Stimulated activated effector memory CD8-positive, alpha-beta T cell treated with anti-CD3 and anti-CD28 coated beads, Interleukin-12 subunit alpha, Interleukin-12 subunit beta, amount 100 ng/mL, for 72 hours (primary cell): ENCODE measurements at regions not wholly inside any gene's neighbourhood (a gene's known extent, or its start where the extent isn't known, plus 50 kb on each side); places are given as distances from the start of the nearest gene placed in this dataset.

Source experiments
- ATAC-seq: fragments of 150-1000 bp; cut with Tn5 transposase; 2 replicates; pipeline ENCODE4 v1.10.0; 2021
- DNase-seq, 2 donors: peaks; one replicate each; pipeline ENCODE4 v3.0.0; 2021 to 2022; ENCODE audit warnings: low spot score in 2 of 2
- H3K27ac Mint-ChIP-seq: one replicate; pipeline ENCODE4 v1.8.0; 2022; ENCODE audit warnings: mild to moderate bottlenecking, mixed read lengths
- H3K36me3 Mint-ChIP-seq: one replicate; pipeline ENCODE4 v1.8.0; 2022; ENCODE audit warnings: mild to moderate bottlenecking, mixed read lengths
- H3K4me1 Mint-ChIP-seq: one replicate; pipeline ENCODE4 v1.8.0; 2022; ENCODE audit warnings: mixed read lengths
- H3K4me3 Mint-ChIP-seq: one replicate; pipeline ENCODE4 v1.8.0; 2022; ENCODE audit warnings: mild to moderate bottlenecking, mixed read lengths
- H3K9me3 Mint-ChIP-seq: one replicate; pipeline ENCODE4 v1.8.0; 2022; ENCODE audit warnings: mixed read lengths

- no peaks in the 10 kb centered on the region for H3K36me3 Mint-ChIP-seq
- H3K27ac Mint-ChIP-seq = no peak overlapping the region
- no peaks in the 10 kb centered on the region for H3K4me1 Mint-ChIP-seq
- DNase-seq (no peak), ATAC-seq (no peak)
- no peak overlapping the region for H3K4me3 Mint-ChIP-seq
- H3K9me3 Mint-ChIP-seq = peaks cover 10% of the 10 kb centered on the region
Observed at GRCh38 chr5:124061068-124061430, 549.1 kb downstream of the CSNK1G3 start.

GRCh38 chr5:124060413-124061067 is 548.6 kb downstream of the CSNK1G3 start:
- H3K36me3 Mint-ChIP-seq = no peaks in the 10 kb centered on the region
- no peak overlapping the region for H3K27ac Mint-ChIP-seq
- no peak for ATAC-seq
- no peak overlapping the region for H3K4me3 Mint-ChIP-seq
- no peak for DNase-seq
- H3K9me3 Mint-ChIP-seq = peaks cover 10% of the 10 kb centered on the region
- H3K4me1 Mint-ChIP-seq = no peaks in the 10 kb centered on the region

- Mint-ChIP-seq H3K9me3 (peaks cover 13% of the 10 kb centered on the region), H3K27ac (no peak overlapping the region), H3K4me1 (no peaks in the 10 kb centered on the region), H3K36me3 (no peaks in the 10 kb centered on the region), H3K4me3 (no peak overlapping the region)
- ATAC-seq = no peak
- DNase-seq = no peak
Observed at GRCh38 chr5:124060011-124060410, 548.0 kb downstream of the CSNK1G3 start.

- DNase-seq (no peak), ATAC-seq (no peak)
- H3K27ac Mint-ChIP-seq = no peak overlapping the region
- H3K4me3 Mint-ChIP-seq = no peak overlapping the region
- no peaks in the 10 kb centered on the region for H3K36me3 Mint-ChIP-seq
- H3K9me3 Mint-ChIP-seq = peaks cover 12% of the 10 kb centered on the region
- H3K4me1 Mint-ChIP-seq = no peaks in the 10 kb centered on the region
Observed at GRCh38 chr5:124059200-124059599, 547.2 kb downstream of the CSNK1G3 start.

- DNase-seq (no peak), ATAC-seq (no peak)
- H3K9me3 Mint-ChIP-seq = peaks cover 9% of the 10 kb centered on the region
- H3K4me3 Mint-ChIP-seq = no peak overlapping the region
- no peaks in the 10 kb centered on the region for H3K36me3 Mint-ChIP-seq
- no peaks in the 10 kb centered on the region for H3K4me1 Mint-ChIP-seq
- no peak overlapping the region for H3K27ac Mint-ChIP-seq
Observed at GRCh38 chr5:124057724-124058231, 545.8 kb downstream of the CSNK1G3 start.

- no peak overlapping the region for H3K27ac Mint-ChIP-seq
- H3K4me1 Mint-ChIP-seq = no peaks in the 10 kb centered on the region
- H3K9me3 Mint-ChIP-seq = peaks cover 8% of the 10 kb centered on the region
- DNase-seq = no peak
- H3K36me3 Mint-ChIP-seq = no peaks in the 10 kb centered on the region
- ATAC-seq = no peak
- no peak overlapping the region for H3K4me3 Mint-ChIP-seq
Observed at GRCh38 chr5:124056991-124057723, 545.2 kb downstream of the CSNK1G3 start.

- no peaks in the 10 kb centered on the region for H3K4me1 Mint-ChIP-seq
- ATAC-seq (no peak), DNase-seq (no peak)
- peaks cover 8% of the 10 kb centered on the region for H3K9me3 Mint-ChIP-seq
- no peaks in the 10 kb centered on the region for H3K36me3 Mint-ChIP-seq
- no peak overlapping the region for H3K27ac Mint-ChIP-seq
- no peak overlapping the region for H3K4me3 Mint-ChIP-seq
Observed at GRCh38 chr5:124056326-124056990, 544.5 kb downstream of the CSNK1G3 start.

GRCh38 chr5:124055751-124056150 is 543.8 kb downstream of the CSNK1G3 start:
- no peak overlapping the region for H3K4me3 Mint-ChIP-seq
- H3K27ac Mint-ChIP-seq = no peak overlapping the region
- DNase-seq (no peak), ATAC-seq (no peak)
- H3K4me1 Mint-ChIP-seq = no peaks in the 10 kb centered on the region
- H3K9me3 Mint-ChIP-seq = peaks cover 12% of the 10 kb centered on the region
- no peaks in the 10 kb centered on the region for H3K36me3 Mint-ChIP-seq

GRCh38 chr5:124054564-124054963 is 542.6 kb downstream of the CSNK1G3 start:
- H3K36me3 Mint-ChIP-seq = no peaks in the 10 kb centered on the region
- no peak overlapping the region for H3K4me3 Mint-ChIP-seq
- H3K4me1 Mint-ChIP-seq = no peaks in the 10 kb centered on the region

GRCh38 chr5:124053340-124053739 is 541.4 kb downstream of the CSNK1G3 start:
- Mint-ChIP-seq H3K4me1 (no peaks in the 10 kb centered on the region), H3K9me3 (peaks cover 9% of the 10 kb centered on the region), H3K36me3 (no peaks in the 10 kb centered on the region), H3K4me3 (no peak overlapping the region), H3K27ac (no peak overlapping the region)
- ATAC-seq = no peak
- no peak for DNase-seq

More at GRCh38 chr5:124054564-124054963, 542.6 kb downstream of the CSNK1G3 start:
- H3K27ac Mint-ChIP-seq = no peak overlapping the region
- ATAC-seq (no peak), DNase-seq (no peak)
- peaks cover 13% of the 10 kb centered on the region for H3K9me3 Mint-ChIP-seq

- H3K9me3 Mint-ChIP-seq = peaks cover 10% of the 10 kb centered on the region
Observed at GRCh38 chr5:124052201-124052600, 540.2 kb downstream of the CSNK1G3 start.

GRCh38 chr5:124050120-124050770 is 538.3 kb downstream of the CSNK1G3 start:
- Mint-ChIP-seq H3K9me3 (peaks cover 10% of the 10 kb centered on the region), H3K36me3 (no peaks in the 10 kb centered on the region), H3K4me1 (no peaks in the 10 kb centered on the region), H3K27ac (no peak overlapping the region), H3K4me3 (no peak overlapping the region)
- ATAC-seq (no peak), DNase-seq (no peak)

More at GRCh38 chr5:124052201-124052600, 540.2 kb downstream of the CSNK1G3 start:
- no peaks in the 10 kb centered on the region for H3K36me3 Mint-ChIP-seq
- ATAC-seq = no peak
- H3K4me1 Mint-ChIP-seq = no peaks in the 10 kb centered on the region
- H3K27ac Mint-ChIP-seq = no peak overlapping the region
- H3K4me3 Mint-ChIP-seq = no peak overlapping the region
- no peak for DNase-seq

- no peak overlapping the region for H3K4me3 Mint-ChIP-seq
- H3K36me3 Mint-ChIP-seq = no peaks in the 10 kb centered on the region
- DNase-seq (no peak), ATAC-seq (no peak)
- no peaks in the 10 kb centered on the region for H3K4me1 Mint-ChIP-seq
- peaks cover 14% of the 10 kb centered on the region for H3K9me3 Mint-ChIP-seq
- H3K27ac Mint-ChIP-seq = no peak overlapping the region
Observed at GRCh38 chr5:124045412-124045811, 533.4 kb downstream of the CSNK1G3 start.

- H3K36me3 Mint-ChIP-seq = no peaks in the 10 kb centered on the region
- ATAC-seq = no peak
- H3K27ac Mint-ChIP-seq = no peak overlapping the region
- no peaks in the 10 kb centered on the region for H3K4me1 Mint-ChIP-seq
- DNase-seq = no peak
- H3K9me3 Mint-ChIP-seq = peaks cover 17% of the 10 kb centered on the region
- H3K4me3 Mint-ChIP-seq = no peak overlapping the region
Observed at GRCh38 chr5:124044613-124045012, 532.6 kb downstream of the CSNK1G3 start.

- no peak for ATAC-seq
- no peaks in the 10 kb centered on the region for H3K4me1 Mint-ChIP-seq
- H3K4me3 Mint-ChIP-seq = no peak overlapping the region
- no peak overlapping the region for H3K27ac Mint-ChIP-seq
- H3K9me3 Mint-ChIP-seq = peaks cover 17% of the 10 kb centered on the region
- no peak for DNase-seq
- no peaks in the 10 kb centered on the region for H3K36me3 Mint-ChIP-seq
Observed at GRCh38 chr5:124043456-124043855, 531.5 kb downstream of the CSNK1G3 start.
